PC-3 (cell line): ENCODE measurements at regions not wholly inside any gene's neighbourhood (a gene's known extent, or its start where the extent isn't known, plus 50 kb on each side); places are given as distances from the start of the nearest gene placed in this dataset.
A peak's percentile ranks its signal among the peaks of the same experiment; 100 is the strongest.

ENCODE experiments used
- ATAC-seq: fragments of 200-7000 bp; cut with Tn5 transposase; 2 replicates; pipeline ENCODE4 v1.9.1; 2020; ENCODE audit warnings: mild to moderate bottlenecking, moderate library complexity
- BruUV-seq: library from RNA; stranded (reverse); fragments of 400-500 nt; replicated peaks from 2 replicates; lab custom pipeline; 2021; lab: Mats Ljungman, UMichigan
- CTCF ChIA-PET: fragments of 300-600 bp; sonication (Branson Sonifier 250); formaldehyde crosslinking; loops from one replicate; lab custom pipeline; 2022; ENCODE audit warnings: antibody characterized with exemption; lab: Charles Lee
- POLR2A ChIA-PET: fragments of 300-600 bp; sonication (Branson Sonifier 250); formaldehyde crosslinking; loops from one replicate; lab custom pipeline; 2022; ENCODE audit warnings: antibody characterized with exemption; ENCODE audit not compliant: unreplicated experiment; lab: Charles Lee
- DNase-seq: peaks from one replicate; pipeline ENCODE4 v3.0.0-alpha.2; 2015
- H2AFZ ChIP-seq: fragments of 300-600 bp; sonication (generic); 2 replicates; pipeline ENCODE4 v1.6.0; 2016; ENCODE audit warnings: antibody characterized with exemption, low read length
- H3F3A ChIP-seq: fragments of 300-600 bp; sonication (generic); one replicate; pipeline ENCODE4 v1.6.0; 2017; ENCODE audit warnings: antibody characterized with exemption, low read length, control low read depth, mild to moderate bottlenecking; ENCODE audit not compliant: unreplicated experiment
- H3K27ac ChIP-seq: fragments of 300-600 bp; sonication (generic); 2 replicates; pipeline ENCODE4 v1.5.1; 2016; ENCODE audit warnings: mild to moderate bottlenecking, low read length
- H3K27me3 ChIP-seq: fragments of 300-600 bp; sonication (generic); 2 replicates; pipeline ENCODE4 v1.6.1; 2016; ENCODE audit warnings: low read length, mixed read lengths
- H3K36me3 ChIP-seq: fragments of 300-600 bp; sonication (generic); 2 replicates; pipeline ENCODE4 v1.6.1; 2016; ENCODE audit warnings: low read depth, mixed run types, low read length, mixed read lengths
- H3K4me1 ChIP-seq: fragments of 300-600 bp; sonication (generic); 2 replicates; pipeline ENCODE4 v1.5.1; 2016; ENCODE audit warnings: low read length; ENCODE audit not compliant: insufficient read depth
- H3K4me2 ChIP-seq: fragments of 300-600 bp; sonication (generic); 2 replicates; pipeline ENCODE4 v1.6.0; 2016; ENCODE audit warnings: low read length
- H3K4me3 ChIP-seq: fragments of 300-600 bp; sonication (generic); 2 replicates; pipeline ENCODE4 v1.5.1; 2016; ENCODE audit warnings: mild to moderate bottlenecking, low read length, mixed read lengths
- H3K79me2 ChIP-seq: fragments of 300-600 bp; sonication (generic); 2 replicates; pipeline ENCODE4 v1.6.1; 2017; ENCODE audit warnings: low read length, mixed read lengths
- H3K9ac ChIP-seq: fragments of 300-600 bp; sonication (generic); 2 replicates; pipeline ENCODE4 v1.6.0; 2016; ENCODE audit warnings: mild to moderate bottlenecking, low read length
- H3K9me2 ChIP-seq: fragments of 300-600 bp; sonication (generic); replicated peaks from 2 replicates; pipeline ENCODE4 v1.6.1; 2016; ENCODE audit warnings: mixed run types, low read length, mixed read lengths
- H3K9me3 ChIP-seq: fragments of 300-600 bp; sonication (generic); 2 replicates; pipeline ENCODE4 v1.6.1; 2016; ENCODE audit warnings: low read length, mixed read lengths
- H4K20me1 ChIP-seq: fragments of 300-600 bp; sonication (generic); 2 replicates; pipeline ENCODE4 v1.6.1; 2016; ENCODE audit warnings: low read length, mixed read lengths
- CTCF ChIP-seq: fragments of 300-600 bp; sonication (generic); conservative IDR thresholded peaks from 2 replicates; pipeline ENCODE4 v1.5.1; 2017; ENCODE audit warnings: antibody characterized with exemption, low read depth, mild to moderate bottlenecking, low read length
- EZH2 ChIP-seq: fragments of 300-600 bp; sonication (generic); IDR thresholded peaks from one replicate; pipeline ENCODE4 v1.6.1; 2017; ENCODE audit warnings: antibody characterized with exemption, mild to moderate bottlenecking, low read length; ENCODE audit not compliant: unreplicated experiment
- EZH2phosphoT487 ChIP-seq: fragments of 300-600 bp; sonication (generic); IDR thresholded peaks from 2 replicates; pipeline ENCODE4 v1.6.1; 2018; ENCODE audit warnings: mild to moderate bottlenecking, antibody characterized with exemption, low read length, borderline replicate concordance
- intact Hi-C: fragments of 100-400 bp; cut with micrococcal nuclease; formaldehyde crosslinking; loops from 2 replicates; pipeline ENCODE4 v1.9.0; 2023

- no TSS peak for BruUV-seq
- Histone ChIP-seq H2AFZ (no peak overlapping the region), H3K9me3 (no peaks in the 10 kb centered on the region), H3K9ac (no peak overlapping the region), H3K9me2 (no peaks in the 10 kb centered on the region), H3K27me3 (peaks cover 3% of the 10 kb centered on the region; the same call in 1 of the 2 replicates), H3K4me3 (no peak overlapping the region), H4K20me1 (no peaks in the 10 kb centered on the region), H3K27ac (no peak overlapping the region), H3K36me3 (no peaks in the 10 kb centered on the region), H3K4me2 (no peak overlapping the region), H3K4me1 (no peaks in the 10 kb centered on the region), H3F3A (no peaks in the 10 kb centered on the region), H3K79me2 (no peaks in the 10 kb centered on the region)
- DNase-seq: no peak
- TF ChIP-seq EZH2: no peak
- TF ChIP-seq CTCF: no peak
- TF ChIP-seq EZH2phosphoT487: no peak
- no peak for ATAC-seq
- ChIA-PET POLR2A (no interaction called here), CTCF (no interaction called here)
- intact Hi-C loops: no loop called here
These were observed 106.6 kb upstream of the CELF2 start for GRCh38 chr10:10911035-10911434.

GRCh38 chr10:10911471-10911921 lies 106.2 kb upstream of the CELF2 start:
- BruUV-seq: no TSS peak
- ATAC-seq: no peak
- POLR2A ChIA-PET: no interaction called here
- no peak overlapping the region for H3K27ac ChIP-seq
- intact Hi-C loops: no loop called here
- no peak for TF ChIP-seq CTCF
- TF ChIP-seq EZH2phosphoT487: no peak
- no peak for TF ChIP-seq EZH2
- no peak overlapping the region for H2AFZ ChIP-seq
- no peaks in the 10 kb centered on the region for H3K36me3 ChIP-seq
- H3K27me3 ChIP-seq: peaks cover 3% of the 10 kb centered on the region; the same call in 1 of the 2 replicates
- H3K9me3 ChIP-seq: no peaks in the 10 kb centered on the region
- CTCF ChIA-PET: no interaction called here
- H3K9ac ChIP-seq: no peak overlapping the region
- no peaks in the 10 kb centered on the region for H3K9me2 ChIP-seq
- H4K20me1 ChIP-seq: no peaks in the 10 kb centered on the region
- 0 out of 2 replicates have a peak overlapping the region, but pooled peaks have one; percentile 19 for H3K4me2 ChIP-seq
- H3K79me2 ChIP-seq: no peaks in the 10 kb centered on the region
- H3K4me3 ChIP-seq: no peak overlapping the region
- no peaks in the 10 kb centered on the region for H3K4me1 ChIP-seq
- peak; percentile 37 for DNase-seq
- H3F3A ChIP-seq: no peaks in the 10 kb centered on the region

- Histone ChIP-seq H3K27ac (no peak overlapping the region), H3K9ac (no peak overlapping the region), H3K4me3 (no peak overlapping the region), H3K27me3 (peaks cover 3% of the 10 kb centered on the region; the same call in 1 of the 2 replicates), H3F3A (no peaks in the 10 kb centered on the region), H3K79me2 (no peaks in the 10 kb centered on the region), H3K9me3 (no peaks in the 10 kb centered on the region), H4K20me1 (no peaks in the 10 kb centered on the region), H3K4me2 (no peak overlapping the region), H2AFZ (no peak overlapping the region), H3K36me3 (no peaks in the 10 kb centered on the region), H3K9me2 (no peaks in the 10 kb centered on the region), H3K4me1 (no peaks in the 10 kb centered on the region)
- intact Hi-C loops: no loop called here
- no peak for ATAC-seq
- TF ChIP-seq EZH2phosphoT487: no peak
- TF ChIP-seq CTCF: no peak
- no peak for TF ChIP-seq EZH2
- no peak for DNase-seq
- BruUV-seq: no TSS peak
- ChIA-PET CTCF (no interaction called here), POLR2A (no interaction called here)
These were observed 103.5 kb upstream of the CELF2 start for GRCh38 chr10:10914144-10914543.
